ENCODE measurements at regions not wholly inside any gene's neighbourhood (a gene's known extent, or its start where the extent isn't known, plus 50 kb on each side); places are given as distances from the start of the nearest gene placed in this dataset.
"Not testable (repeated sequence)": the region's sequence is repeated elsewhere in the genome, so short reads cannot be mapped to it uniquely, and the experiment has no call there.

- not testable (repeated sequence) for DNase-seq
Measured at GRCh38 chr10:62500116-62500515, 125.9 kb downstream of the ZNF365 start.

- DNase-seq: no peak
Measured at GRCh38 chr10:62501547-62501946, 127.4 kb downstream of the ZNF365 start.

DNA sequence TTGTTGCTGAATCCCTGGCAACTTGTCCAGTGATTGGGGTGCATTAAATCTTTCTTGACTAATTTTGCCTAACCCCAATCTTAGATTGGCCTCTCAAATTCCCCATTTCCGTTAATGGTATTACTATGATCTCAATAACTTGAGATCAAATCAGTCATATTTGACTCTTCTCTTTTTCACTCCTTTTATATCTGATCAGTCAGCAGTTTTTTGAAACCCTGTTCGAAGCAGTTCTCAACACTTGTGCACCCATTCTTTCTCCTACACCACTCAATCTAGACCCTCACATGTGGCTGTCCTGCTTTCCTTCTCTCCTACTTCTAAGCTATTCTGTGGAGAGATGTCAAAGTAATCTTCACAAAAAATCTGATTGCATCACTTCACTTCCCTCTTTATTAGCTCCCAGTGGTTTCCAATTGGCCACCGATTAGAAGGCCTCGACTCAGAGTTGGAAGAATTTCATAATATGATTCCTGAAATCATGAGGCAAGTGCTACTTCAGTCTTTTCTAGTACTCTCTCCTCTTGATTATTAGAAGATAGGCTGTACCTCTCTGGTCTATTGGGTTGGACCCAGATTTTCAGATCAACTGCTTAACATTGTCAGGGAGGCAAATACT is 128.9 kb downstream of the ZNF365 start:
- DNase-seq: no peak

GRCh38 chr10:62503872-62504271 is 129.7 kb downstream of the ZNF365 start:
- DNase-seq: no peak

GRCh38 chr10:62506371-62506770 is 132.2 kb downstream of the ZNF365 start:
- DNase-seq: no peak

DNA sequence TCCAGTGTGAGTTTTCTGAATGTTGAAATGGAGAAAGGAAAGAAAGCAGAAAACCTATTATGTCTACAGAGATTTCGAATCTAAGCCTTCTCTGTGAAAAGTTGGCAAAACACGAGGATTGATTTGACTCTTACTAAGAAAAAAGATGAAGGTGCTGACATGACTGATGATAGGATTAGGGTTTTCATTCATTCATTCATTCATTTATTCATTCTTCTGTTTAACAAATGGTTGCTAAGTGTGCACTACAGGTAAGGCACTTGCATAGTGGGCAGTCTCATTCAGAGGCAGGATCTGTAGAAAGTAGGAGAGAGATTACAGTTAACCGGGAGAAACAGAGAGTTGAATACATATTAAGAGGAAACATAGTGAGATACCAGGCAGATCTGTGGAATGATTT is 137.1 kb downstream of the ZNF365 start:
- DNase-seq: no peak

- no peak for DNase-seq
Measured at GRCh38 chr10:62511656-62512055, 137.5 kb downstream of the ZNF365 start.

- DNase-seq: no peak
Measured at GRCh38 chr10:62512732-62513475, 138.7 kb downstream of the ZNF365 start.

GRCh38 chr10:62514079-62514693 is 140.0 kb downstream of the ZNF365 start:
- DNase-seq: no peak

- no peak for DNase-seq
Measured at GRCh38 chr10:62517252-62517651, 143.1 kb downstream of the ZNF365 start.

GRCh38 chr10:62527019-62527827 is 153.1 kb downstream of the ZNF365 start:
- no peak for DNase-seq

DNA sequence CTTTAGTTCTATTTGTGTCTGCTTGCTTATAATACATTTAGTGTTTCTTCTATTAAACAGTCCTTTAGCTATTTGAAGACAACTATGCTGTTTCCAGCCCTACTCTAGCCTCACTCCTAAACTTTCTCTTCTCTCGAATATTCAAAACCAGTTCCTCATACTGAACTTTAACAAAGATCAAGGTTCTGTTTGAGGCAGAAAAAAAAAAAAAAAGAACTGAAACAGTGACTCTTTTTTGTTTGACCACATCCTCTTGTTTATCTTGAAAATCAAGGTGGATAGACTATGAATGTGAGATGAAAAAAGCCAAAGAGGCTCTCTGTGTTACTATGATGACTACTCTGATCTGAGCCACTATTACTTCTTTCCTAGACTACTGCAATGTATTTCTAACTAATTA is 154.3 kb downstream of the ZNF365 start:
- no peak for DNase-seq

DNA sequence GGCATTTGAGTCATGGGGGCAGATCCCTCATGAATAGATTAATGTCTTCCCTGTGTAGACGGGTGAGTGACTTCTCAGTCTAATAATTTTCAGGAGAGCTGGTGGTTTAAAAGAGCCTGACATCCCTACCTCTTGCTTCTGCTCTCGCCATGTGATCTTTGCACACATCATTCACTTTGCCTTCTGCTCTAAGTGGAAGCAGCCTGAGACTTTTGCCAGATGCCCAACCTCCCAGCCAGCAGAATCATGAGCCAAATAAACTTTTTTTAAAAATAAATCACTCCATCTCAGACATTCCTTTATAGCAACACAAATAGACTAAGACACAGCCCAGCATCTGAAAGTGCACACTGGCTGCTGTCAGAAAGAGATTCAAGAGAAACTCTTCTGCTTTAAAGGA is 155.2 kb downstream of the ZNF365 start:
- no peak for DNase-seq

- no peak for DNase-seq
Measured at GRCh38 chr10:62534031-62534430, 159.9 kb downstream of the ZNF365 start.

DNA sequence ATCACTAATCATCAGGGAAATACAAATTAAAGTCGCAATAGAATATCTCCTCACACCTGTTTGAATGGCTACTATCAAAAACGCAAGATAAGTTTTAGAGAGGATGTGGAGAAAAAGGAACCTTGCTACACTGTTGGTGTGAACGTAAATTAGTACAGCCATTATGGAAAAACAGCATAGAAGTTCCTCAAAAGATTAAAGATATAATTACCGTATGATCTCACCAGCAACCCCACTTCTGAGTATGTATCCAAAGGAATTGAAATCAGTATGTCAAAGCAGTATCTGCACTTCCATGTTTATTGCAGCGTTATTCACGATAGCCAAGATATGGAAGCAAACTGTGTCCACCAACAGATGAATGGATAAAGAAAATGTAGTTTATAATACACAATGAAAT is 164.4 kb downstream of the ZNF365 start:
- DNase-seq: no peak

- DNase-seq: no peak
Measured at GRCh38 chr10:62540389-62540788, 166.2 kb downstream of the ZNF365 start.

GRCh38 chr10:62541811-62542210 is 167.6 kb downstream of the ZNF365 start:
- DNase-seq: no peak

DNA sequence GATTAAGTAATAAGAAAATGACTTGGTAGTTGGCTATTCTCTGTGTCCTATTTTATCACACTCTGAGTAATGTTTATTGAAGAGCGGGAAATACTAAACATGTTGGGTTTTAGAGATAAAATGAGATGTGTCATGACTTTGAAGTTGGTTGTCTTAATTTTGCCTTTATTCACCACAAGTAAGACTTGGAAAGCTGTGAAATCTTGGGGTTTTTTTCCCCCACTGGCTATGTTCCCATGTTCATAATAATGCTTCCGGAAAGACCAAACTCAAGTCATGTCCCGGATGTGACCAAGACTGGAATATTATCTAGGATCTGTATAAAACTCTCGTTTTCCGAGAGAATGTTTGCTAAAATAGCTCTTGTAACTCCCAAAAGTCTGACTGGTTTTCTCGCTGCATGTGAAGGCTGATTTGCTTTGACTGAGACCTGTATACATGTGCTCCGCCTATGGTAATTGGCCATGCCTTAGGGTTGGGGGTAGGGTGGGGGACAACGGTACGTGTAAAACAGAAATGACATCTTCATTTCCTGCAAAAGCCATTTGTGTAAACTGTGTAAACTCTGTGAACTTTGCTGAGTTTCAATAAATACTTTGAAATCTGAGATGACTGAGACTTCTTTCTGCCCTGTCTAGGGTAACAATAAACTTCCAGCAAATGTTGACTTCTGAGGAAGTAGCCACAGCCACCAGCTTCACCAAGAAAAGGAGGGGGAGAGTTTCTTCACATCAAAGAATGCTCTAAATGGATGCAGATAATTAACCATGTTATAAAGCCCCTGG is 169.6 kb downstream of the ZNF365 start:
- no peak for DNase-seq

- DNase-seq: no peak
Measured at GRCh38 chr10:62545160-62546066, 171.2 kb downstream of the ZNF365 start.

GRCh38 chr10:62548686-62549085 is 174.5 kb downstream of the ZNF365 start:
- no peak for DNase-seq

- DNase-seq: no peak
Measured at GRCh38 chr10:62550173-62550572, 176.0 kb downstream of the ZNF365 start.
